ENCODE measurements at regions not wholly inside any gene's neighbourhood (a gene's known extent, or its start where the extent isn't known, plus 50 kb on each side); places are given as distances from the start of the nearest gene placed in this dataset.
"Not testable (repeated sequence)": the region's sequence is repeated elsewhere in the genome, so short reads cannot be mapped to it uniquely, and the experiment has no call there.

- intact Hi-C loops (cut with micrococcal nuclease): no loop called here
- no peak overlapping the region for H3K27ac Mint-ChIP-seq
- H3K4me3 Mint-ChIP-seq: no peak overlapping the region
- H3K4me1 Mint-ChIP-seq (ENCODE audit: low read depth): peaks cover 8% of the 10 kb centered on the region
- no peaks in the 10 kb centered on the region for H3K36me3 Mint-ChIP-seq (ENCODE audit: low read depth)
- peaks cover 8% of the 10 kb centered on the region for H3K9me3 Mint-ChIP-seq
- peaks cover 16% of the 10 kb centered on the region for H3K27me3 Mint-ChIP-seq
Measured at GRCh38 chr10:124204726-124205125, 111.3 kb upstream of the CHST15 start.

DNA sequence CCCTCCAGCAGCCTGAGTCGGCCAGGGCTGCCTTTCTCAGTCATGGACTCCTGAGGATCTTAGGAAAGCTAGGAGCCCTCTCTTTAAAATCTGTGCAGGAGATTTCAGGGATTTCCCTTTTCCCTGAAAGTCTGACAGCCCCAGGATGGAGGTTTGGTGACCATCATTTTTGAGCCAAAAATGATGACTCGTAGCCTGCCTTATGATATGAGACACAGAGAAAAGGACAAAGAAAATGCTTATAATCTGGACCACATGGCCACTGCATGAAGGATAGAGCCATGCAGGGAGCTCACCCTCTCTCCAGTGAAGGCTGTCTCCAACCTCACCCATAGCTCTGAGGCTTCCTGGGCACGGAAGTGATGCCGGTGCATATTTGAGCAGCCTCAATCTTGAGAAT, 106.6 kb upstream of the CHST15 start:
- Mint-ChIP-seq H3K27me3 (peaks cover 18% of the 10 kb centered on the region), H3K9me3 (no peaks in the 10 kb centered on the region), H3K36me3 (ENCODE audit: low read depth) (no peaks in the 10 kb centered on the region), H3K27ac (no peak overlapping the region), H3K4me1 (ENCODE audit: low read depth) (peaks cover 26% of the 10 kb centered on the region), H3K4me3 (no peak overlapping the region)
- intact Hi-C loops (cut with micrococcal nuclease): no loop called here

- Mint-ChIP-seq H3K36me3 (ENCODE audit: low read depth) (no peaks in the 10 kb centered on the region), H3K9me3 (no peaks in the 10 kb centered on the region), H3K27me3 (peaks cover 18% of the 10 kb centered on the region), H3K27ac (no peak overlapping the region), H3K4me1 (ENCODE audit: low read depth) (peaks cover 33% of the 10 kb centered on the region), H3K4me3 (no peak overlapping the region)
- intact Hi-C loops (cut with micrococcal nuclease): no loop called here
Measured at GRCh38 chr10:124198871-124199270, 105.5 kb upstream of the CHST15 start.

- H3K27me3 Mint-ChIP-seq: peaks cover 18% of the 10 kb centered on the region
- H3K9me3 Mint-ChIP-seq: no peaks in the 10 kb centered on the region
- H3K4me3 Mint-ChIP-seq: no peak overlapping the region
- H3K36me3 Mint-ChIP-seq (ENCODE audit: low read depth): no peaks in the 10 kb centered on the region
- H3K4me1 Mint-ChIP-seq (ENCODE audit: low read depth): peaks cover 41% of the 10 kb centered on the region
- no peak overlapping the region for H3K27ac Mint-ChIP-seq
- intact Hi-C loops (cut with micrococcal nuclease): no loop called here
Measured at GRCh38 chr10:124198125-124198501, 104.7 kb upstream of the CHST15 start.

GRCh38 chr10:124197371-124198124, 104.2 kb upstream of the CHST15 start:
- intact Hi-C loops (cut with micrococcal nuclease): no loop called here
- peaks cover 46% of the 10 kb centered on the region for H3K4me1 Mint-ChIP-seq (ENCODE audit: low read depth)
- H3K27ac Mint-ChIP-seq: peak overlapping the region; percentile 41
- no peaks in the 10 kb centered on the region for H3K9me3 Mint-ChIP-seq
- H3K27me3 Mint-ChIP-seq: peaks cover 19% of the 10 kb centered on the region
- H3K4me3 Mint-ChIP-seq: no peak overlapping the region
- no peaks in the 10 kb centered on the region for H3K36me3 Mint-ChIP-seq (ENCODE audit: low read depth)

- Mint-ChIP-seq H3K9me3 (no peaks in the 10 kb centered on the region), H3K4me1 (ENCODE audit: low read depth) (peaks cover 52% of the 10 kb centered on the region), H3K27ac (peak overlapping the region; percentile 41), H3K27me3 (peaks cover 21% of the 10 kb centered on the region), H3K4me3 (no peak overlapping the region), H3K36me3 (ENCODE audit: low read depth) (no peaks in the 10 kb centered on the region)
- intact Hi-C loops (cut with micrococcal nuclease): no loop called here
Measured at GRCh38 chr10:124196659-124197058, 103.3 kb upstream of the CHST15 start.

DNA sequence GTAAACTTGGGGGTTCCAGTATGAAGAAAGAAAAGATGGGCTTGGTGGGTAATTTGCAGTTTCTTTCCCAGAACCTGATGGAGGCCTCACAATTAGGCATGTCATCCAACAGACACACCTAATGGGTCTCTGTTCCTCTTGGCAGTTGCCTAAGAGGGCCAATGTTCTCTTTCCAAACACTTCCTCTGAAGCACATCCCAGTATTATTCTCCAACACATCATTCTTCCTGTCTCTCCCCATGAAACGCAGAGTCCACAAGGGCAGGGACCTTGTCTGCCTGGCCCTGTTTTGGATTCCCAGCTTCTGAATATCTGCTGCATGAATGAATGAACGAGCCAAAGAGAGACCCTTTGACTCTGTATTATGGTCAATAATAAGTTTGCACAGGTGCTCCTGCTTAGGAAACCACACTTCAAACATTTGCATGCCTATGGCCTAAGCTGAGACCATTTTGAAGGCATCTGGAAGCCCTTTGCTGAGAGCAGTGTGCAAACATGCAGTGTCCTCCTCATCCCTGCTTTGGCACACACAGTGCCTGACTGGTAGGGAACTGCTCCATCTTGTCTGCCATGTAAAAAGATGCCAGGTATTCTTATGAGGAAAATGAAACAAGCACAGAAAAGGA, 100.9 kb upstream of the CHST15 start:
- intact Hi-C loops (cut with micrococcal nuclease): no loop called here
- H3K4me1 Mint-ChIP-seq (ENCODE audit: low read depth): peaks cover 66% of the 10 kb centered on the region
- peaks cover 4% of the 10 kb centered on the region for H3K9me3 Mint-ChIP-seq
- no peak overlapping the region for H3K27ac Mint-ChIP-seq
- H3K36me3 Mint-ChIP-seq (ENCODE audit: low read depth): no peaks in the 10 kb centered on the region
- no peak overlapping the region for H3K4me3 Mint-ChIP-seq
- peaks cover 9% of the 10 kb centered on the region for H3K27me3 Mint-ChIP-seq

DNA sequence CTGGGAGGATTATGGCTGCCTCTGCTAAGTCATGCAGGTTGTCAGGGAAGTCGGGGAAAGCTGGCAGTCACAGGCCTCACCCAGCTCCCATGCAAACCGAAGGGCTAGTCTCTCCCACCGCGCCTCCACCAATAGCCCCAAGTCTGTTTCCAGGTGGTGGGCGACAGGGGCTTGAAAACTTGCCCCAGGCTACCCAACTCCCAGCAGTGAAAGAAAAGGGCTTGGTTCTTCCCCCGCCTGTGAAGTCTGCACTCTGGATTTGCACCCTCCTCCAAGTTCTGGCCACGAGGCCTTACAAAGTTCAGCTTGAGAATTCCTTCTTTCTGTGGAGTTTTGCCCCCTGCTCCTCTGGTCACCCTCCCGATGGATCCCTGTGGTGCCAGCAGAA, 99.9 kb upstream of the CHST15 start:
- intact Hi-C loops (cut with micrococcal nuclease): no loop called here

DNA sequence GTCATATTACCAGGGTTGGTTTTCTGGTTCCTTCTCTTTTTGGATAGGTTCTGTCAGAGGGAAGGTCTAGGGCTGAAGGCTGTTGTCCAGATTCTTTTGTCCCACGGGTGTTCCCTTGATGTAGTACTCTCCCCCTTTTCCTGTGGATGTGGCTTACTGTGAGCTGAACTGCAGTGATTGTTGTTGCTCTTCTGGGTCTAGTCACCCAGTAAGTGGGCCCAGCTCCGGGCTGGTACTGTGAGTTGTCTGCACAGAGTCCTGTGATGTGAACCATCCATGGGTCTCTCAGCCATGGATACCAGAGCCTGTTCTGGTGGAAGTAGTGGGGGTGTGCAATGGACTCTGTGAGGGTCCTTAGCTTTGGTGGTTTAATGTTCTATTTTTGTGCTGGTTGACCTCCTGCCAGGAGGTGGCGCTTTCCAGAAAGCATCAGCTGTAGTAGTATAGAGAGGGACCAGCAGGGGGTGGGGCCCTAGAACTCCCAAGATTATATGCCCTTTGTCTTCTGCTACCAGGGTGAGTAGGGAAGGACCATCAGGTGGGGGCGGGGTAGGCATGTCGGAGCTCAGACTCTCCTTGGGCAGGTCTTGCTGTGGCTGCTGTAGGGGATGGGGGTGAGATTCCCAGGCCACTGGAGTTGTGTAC, 99.4 kb upstream of the CHST15 start:
- H3K27me3 Mint-ChIP-seq: peaks cover 14% of the 10 kb centered on the region
- H3K36me3 Mint-ChIP-seq (ENCODE audit: low read depth); intact Hi-C loops (cut with micrococcal nuclease); H3K4me3 Mint-ChIP-seq: not testable (repeated sequence)
- peaks cover 10% of the 10 kb centered on the region for H3K9me3 Mint-ChIP-seq
- peaks cover 60% of the 10 kb centered on the region for H3K4me1 Mint-ChIP-seq (ENCODE audit: low read depth)
- peak overlapping the region; percentile 65 for H3K27ac Mint-ChIP-seq

More for the DNA sequence above, 99.9 kb upstream of the CHST15 start:
- peaks cover 65% of the 10 kb centered on the region for H3K4me1 Mint-ChIP-seq (ENCODE audit: low read depth)
- H3K9me3 Mint-ChIP-seq: peaks cover 10% of the 10 kb centered on the region
- peaks cover 14% of the 10 kb centered on the region for H3K27me3 Mint-ChIP-seq
- no peak overlapping the region for H3K27ac Mint-ChIP-seq
- H3K4me3 Mint-ChIP-seq: no peak overlapping the region
- H3K36me3 Mint-ChIP-seq (ENCODE audit: low read depth): no peaks in the 10 kb centered on the region

DNA sequence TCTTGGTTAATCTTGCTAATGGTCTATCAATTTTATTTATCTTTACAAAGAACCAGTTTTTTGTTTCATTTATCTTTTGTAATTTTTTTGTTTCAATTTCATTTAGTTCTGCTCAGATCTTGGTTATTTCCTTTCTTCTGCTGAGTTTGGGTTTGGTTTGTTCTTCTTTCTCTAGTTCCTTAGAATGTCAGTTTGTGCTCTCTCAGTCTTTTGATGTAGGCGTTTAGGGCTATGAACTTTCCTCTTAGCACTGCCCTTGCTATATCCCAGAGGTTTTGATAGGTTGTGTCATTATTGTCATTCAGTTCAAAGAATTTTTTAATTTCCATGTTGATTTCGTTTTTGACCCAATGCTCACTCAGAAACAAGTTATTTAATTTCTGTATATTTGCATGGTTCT, 97.1 kb upstream of the CHST15 start:
- intact Hi-C loops (cut with micrococcal nuclease); H3K27me3 Mint-ChIP-seq; H3K36me3 Mint-ChIP-seq (ENCODE audit: low read depth): not testable (repeated sequence)
- H3K27ac Mint-ChIP-seq: peak overlapping the region; percentile 78
- peaks cover 10% of the 10 kb centered on the region for H3K9me3 Mint-ChIP-seq
- H3K4me3 Mint-ChIP-seq: peak overlapping the region; percentile 13
- H3K4me1 Mint-ChIP-seq (ENCODE audit: low read depth): peaks cover 43% of the 10 kb centered on the region

GRCh38 chr10:124186956-124187355, 93.6 kb upstream of the CHST15 start:
- Mint-ChIP-seq H3K9me3 (peaks cover 10% of the 10 kb centered on the region), H3K27me3 (peaks cover 18% of the 10 kb centered on the region), H3K4me3 (no peak overlapping the region), H3K4me1 (ENCODE audit: low read depth) (peaks cover 18% of the 10 kb centered on the region), H3K27ac (no peak overlapping the region), H3K36me3 (ENCODE audit: low read depth) (no peaks in the 10 kb centered on the region)
- intact Hi-C loops (cut with micrococcal nuclease): no loop called here

GRCh38 chr10:124185084-124185483, 91.7 kb upstream of the CHST15 start:
- no peak overlapping the region for H3K4me3 Mint-ChIP-seq
- peaks cover 18% of the 10 kb centered on the region for H3K27me3 Mint-ChIP-seq
- intact Hi-C loops (cut with micrococcal nuclease): no loop called here
- H3K9me3 Mint-ChIP-seq: peaks cover 10% of the 10 kb centered on the region
- H3K27ac Mint-ChIP-seq: no peak overlapping the region
- no peaks in the 10 kb centered on the region for H3K36me3 Mint-ChIP-seq (ENCODE audit: low read depth)
- H3K4me1 Mint-ChIP-seq (ENCODE audit: low read depth): peaks cover 29% of the 10 kb centered on the region

- H3K4me3 Mint-ChIP-seq: no peak overlapping the region
- H3K36me3 Mint-ChIP-seq (ENCODE audit: low read depth): no peaks in the 10 kb centered on the region
- peaks cover 25% of the 10 kb centered on the region for H3K4me1 Mint-ChIP-seq (ENCODE audit: low read depth)
- H3K27me3 Mint-ChIP-seq: peaks cover 18% of the 10 kb centered on the region
- H3K27ac Mint-ChIP-seq: no peak overlapping the region
- intact Hi-C loops (cut with micrococcal nuclease): no loop called here
- peaks cover 7% of the 10 kb centered on the region for H3K9me3 Mint-ChIP-seq
Measured at GRCh38 chr10:124184208-124184830, 90.9 kb upstream of the CHST15 start.

- H3K36me3 Mint-ChIP-seq (ENCODE audit: low read depth): no peaks in the 10 kb centered on the region
- no peak overlapping the region for H3K4me3 Mint-ChIP-seq
- peaks cover 13% of the 10 kb centered on the region for H3K27me3 Mint-ChIP-seq
- peaks cover 22% of the 10 kb centered on the region for H3K4me1 Mint-ChIP-seq (ENCODE audit: low read depth)
- H3K9me3 Mint-ChIP-seq: no peaks in the 10 kb centered on the region
- H3K27ac Mint-ChIP-seq: peak overlapping the region; percentile 9
- intact Hi-C loops (cut with micrococcal nuclease): no loop called here
Measured at GRCh38 chr10:124183617-124184016, 90.2 kb upstream of the CHST15 start.

Data from dendritic cell treated with granulocyte-macrophage colony-stimulating factor and Interleukin-4, amounts not matched to agents 40 ng/mL and 50 ng/mL, for 4 days (primary cell).